Immature natural killer cell (primary cell): ENCODE measurements at regions not wholly inside any gene's neighbourhood (a gene's known extent, or its start where the extent isn't known, plus 50 kb on each side); places are given as distances from the start of the nearest gene placed in this dataset.

Experiments used
- DNase-seq, 3 donors: peaks; one replicate each; pipeline ENCODE4 v3.0.0; 2022; ENCODE audit warnings: mixed read lengths in 1 of 3
- H3K27ac Mint-ChIP-seq, 6 donors: one replicate each; pipeline ENCODE4 v1.8.0; 2020; ENCODE audit warnings: mixed read lengths in 6 of 6, mild to moderate bottlenecking in 5 of 6, inconsistent platforms in 4 of 6, moderate library complexity in 3 of 6
- H3K27me3 Mint-ChIP-seq, 3 donors: one replicate each; pipeline ENCODE4 v1.8.0; 2020 to 2021; ENCODE audit warnings: low read depth in 3 of 3, mild to moderate bottlenecking in 3 of 3, mixed read lengths in 3 of 3, moderate library complexity in 3 of 3, inconsistent platforms in 1 of 3
- H3K36me3 Mint-ChIP-seq, 3 donors: one replicate each; pipeline ENCODE4 v1.8.0; 2020; ENCODE audit warnings: mixed read lengths in 3 of 3, inconsistent platforms in 2 of 3, mild to moderate bottlenecking in 2 of 3
- H3K4me1 Mint-ChIP-seq, 2 donors: one replicate each; pipeline ENCODE4 v1.8.0; 2020; ENCODE audit warnings: inconsistent platforms in 2 of 2, mild to moderate bottlenecking in 2 of 2, mixed read lengths in 2 of 2, moderate library complexity in 1 of 2
- H3K4me3 Mint-ChIP-seq, 5 donors: one replicate each; pipeline ENCODE4 v1.8.0; 2020; ENCODE audit warnings: mild to moderate bottlenecking in 5 of 5, mixed read lengths in 5 of 5, inconsistent platforms in 3 of 5, moderate library complexity in 3 of 5
- H3K9me3 Mint-ChIP-seq, 6 donors: one replicate each; pipeline ENCODE4 v1.8.0; 2020; ENCODE audit warnings: mild to moderate bottlenecking in 6 of 6, mixed read lengths in 6 of 6, inconsistent platforms in 4 of 6, moderate library complexity in 3 of 6

GRCh38 chr5:159750226-159750625 is 166.1 kb upstream of the ADRA1B start:
- Mint-ChIP-seq H3K4me1 (no peaks in the 10 kb centered on the region), H3K27ac (no peak overlapping the region), H3K4me3 (no peak overlapping the region), H3K36me3 (no peaks in the 10 kb centered on the region), H3K27me3 (peaks cover 4 to 5% (median 4%) of the 10 kb centered on the region in 3 donors), H3K9me3 (peaks cover 0 to 4% (median under 1%) of the 10 kb centered on the region in 6 donors)
- no peak for DNase-seq

DNA sequence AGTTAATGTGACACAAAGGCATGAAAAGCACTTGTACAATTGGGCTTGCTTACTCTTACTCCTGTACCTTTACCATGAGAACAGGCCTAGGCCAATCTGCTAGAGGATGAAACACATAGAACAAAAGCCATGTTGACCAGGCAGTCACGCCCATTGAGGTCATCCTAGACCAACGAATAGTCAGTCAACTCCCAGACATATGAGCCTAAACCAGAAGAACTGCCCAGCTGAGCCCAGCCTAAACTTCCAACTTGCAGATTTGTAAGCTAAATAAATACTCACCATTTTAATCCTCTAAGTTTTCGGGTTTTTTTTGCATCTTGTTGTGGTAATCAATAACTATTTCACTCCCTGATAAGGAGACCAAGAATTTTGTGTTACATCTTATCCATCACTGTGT is 164.8 kb upstream of the ADRA1B start:
- no peaks in the 10 kb centered on the region for H3K36me3 Mint-ChIP-seq
- no peaks in the 10 kb centered on the region for H3K4me1 Mint-ChIP-seq
- DNase-seq: no peak
- H3K4me3 Mint-ChIP-seq: no peak overlapping the region
- H3K27ac Mint-ChIP-seq: no peak overlapping the region
- H3K27me3 Mint-ChIP-seq: peaks cover 2 to 5% (median 2%) of the 10 kb centered on the region in 3 donors
- peaks cover 0 to 4% (median under 1%) of the 10 kb centered on the region in 6 donors for H3K9me3 Mint-ChIP-seq

- Mint-ChIP-seq H3K4me1 (no peaks in the 10 kb centered on the region), H3K27ac (no peak overlapping the region), H3K36me3 (no peaks in the 10 kb centered on the region), H3K4me3 (no peak overlapping the region), H3K27me3 (peaks cover 2 to 5% (median 2%) of the 10 kb centered on the region in 3 donors), H3K9me3 (peaks cover 0 to 4% (median under 1%) of the 10 kb centered on the region in 6 donors)
- no peak for DNase-seq
Observed at GRCh38 chr5:159752622-159753275, 163.5 kb upstream of the ADRA1B start.

- Mint-ChIP-seq H3K27ac (no peak overlapping the region), H3K27me3 (peaks cover 0 to 6% (median 6%) of the 10 kb centered on the region in 3 donors), H3K9me3 (no peaks in the 10 kb centered on the region), H3K4me3 (no peak overlapping the region), H3K4me1 (no peaks in the 10 kb centered on the region), H3K36me3 (peaks cover 0 to 3% (median 0%) of the 10 kb centered on the region in 3 donors)
- no peak for DNase-seq
Observed at GRCh38 chr5:159758189-159758588, 158.1 kb upstream of the ADRA1B start.

GRCh38 chr5:159759791-159760290 is 156.4 kb upstream of the ADRA1B start:
- Mint-ChIP-seq H3K27me3 (peaks cover 0 to 4% (median 3%) of the 10 kb centered on the region in 3 donors), H3K4me1 (peaks cover 4 to 11% of the 10 kb centered on the region in 2 donors), H3K9me3 (no peaks in the 10 kb centered on the region), H3K4me3 (no peak overlapping the region), H3K36me3 (peaks cover 0 to 3% (median 0%) of the 10 kb centered on the region in 3 donors), H3K27ac (no peak overlapping the region)
- DNase-seq: no peak

- Mint-ChIP-seq H3K36me3 (peaks cover 0 to 3% (median 0%) of the 10 kb centered on the region in 3 donors), H3K27me3 (peaks cover 2 to 7% (median 6%) of the 10 kb centered on the region in 3 donors), H3K4me1 (peaks cover 4 to 11% of the 10 kb centered on the region in 2 donors), H3K9me3 (no peaks in the 10 kb centered on the region), H3K27ac (no peak overlapping the region), H3K4me3 (no peak overlapping the region)
- no peak for DNase-seq
Observed at GRCh38 chr5:159762921-159763320, 153.4 kb upstream of the ADRA1B start.

DNA sequence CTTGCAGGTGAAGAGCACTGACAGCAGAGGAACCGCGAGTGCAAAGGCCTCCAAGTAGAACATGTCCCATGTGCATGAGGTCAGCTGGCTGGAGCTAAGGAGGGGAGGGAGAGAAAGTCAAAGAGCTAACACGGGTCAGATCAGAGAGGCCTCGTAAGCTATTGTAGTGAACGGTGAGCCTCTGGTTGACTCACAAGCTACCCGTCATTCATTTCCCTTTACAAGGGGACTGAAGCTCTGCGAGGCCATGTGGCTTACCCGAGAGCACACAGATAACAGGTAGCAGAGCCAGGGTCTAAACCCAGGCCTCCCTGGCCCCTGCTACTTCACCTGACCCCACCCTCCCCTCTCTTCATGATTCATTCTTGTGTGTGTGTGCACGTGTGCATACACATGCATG is 152.7 kb upstream of the ADRA1B start:
- Mint-ChIP-seq H3K36me3 (peaks cover 0 to 3% (median 0%) of the 10 kb centered on the region in 3 donors), H3K27me3 (peaks cover 2 to 8% (median 6%) of the 10 kb centered on the region in 3 donors), H3K27ac (no peak overlapping the region), H3K4me1 (peaks cover 4 to 11% of the 10 kb centered on the region in 2 donors), H3K4me3 (no peak overlapping the region), H3K9me3 (no peaks in the 10 kb centered on the region)
- DNase-seq: no peak

- H3K27me3 Mint-ChIP-seq: peaks cover 2 to 8% (median 6%) of the 10 kb centered on the region in 3 donors
- no peak overlapping the region for H3K27ac Mint-ChIP-seq
- DNase-seq: no peak
- peaks cover 4 to 11% of the 10 kb centered on the region in 2 donors for H3K4me1 Mint-ChIP-seq
- H3K36me3 Mint-ChIP-seq: peaks cover 0 to 3% (median 0%) of the 10 kb centered on the region in 3 donors
- no peaks in the 10 kb centered on the region for H3K9me3 Mint-ChIP-seq
- no peak overlapping the region for H3K4me3 Mint-ChIP-seq
Observed at GRCh38 chr5:159764283-159765134, 151.8 kb upstream of the ADRA1B start.

- H3K27ac Mint-ChIP-seq: no peak overlapping the region
- no peak for DNase-seq
- H3K4me3 Mint-ChIP-seq: no peak overlapping the region
- no peaks in the 10 kb centered on the region for H3K9me3 Mint-ChIP-seq
- peaks cover 4 to 11% of the 10 kb centered on the region in 2 donors for H3K4me1 Mint-ChIP-seq
- peaks cover 2 to 8% (median 3%) of the 10 kb centered on the region in 3 donors for H3K27me3 Mint-ChIP-seq
- peaks cover 0 to 3% (median 0%) of the 10 kb centered on the region in 3 donors for H3K36me3 Mint-ChIP-seq
Observed at GRCh38 chr5:159765135-159765433, 151.2 kb upstream of the ADRA1B start.

- Mint-ChIP-seq H3K36me3 (peaks cover 0 to 3% (median 0%) of the 10 kb centered on the region in 3 donors), H3K27me3 (peaks cover 2 to 10% (median 3%) of the 10 kb centered on the region in 3 donors), H3K4me3 (no peak overlapping the region), H3K27ac (no peak overlapping the region), H3K9me3 (no peaks in the 10 kb centered on the region), H3K4me1 (peaks cover 4 to 11% of the 10 kb centered on the region in 2 donors)
- no peak for DNase-seq
Observed at GRCh38 chr5:159765760-159766517, 150.3 kb upstream of the ADRA1B start.

DNA sequence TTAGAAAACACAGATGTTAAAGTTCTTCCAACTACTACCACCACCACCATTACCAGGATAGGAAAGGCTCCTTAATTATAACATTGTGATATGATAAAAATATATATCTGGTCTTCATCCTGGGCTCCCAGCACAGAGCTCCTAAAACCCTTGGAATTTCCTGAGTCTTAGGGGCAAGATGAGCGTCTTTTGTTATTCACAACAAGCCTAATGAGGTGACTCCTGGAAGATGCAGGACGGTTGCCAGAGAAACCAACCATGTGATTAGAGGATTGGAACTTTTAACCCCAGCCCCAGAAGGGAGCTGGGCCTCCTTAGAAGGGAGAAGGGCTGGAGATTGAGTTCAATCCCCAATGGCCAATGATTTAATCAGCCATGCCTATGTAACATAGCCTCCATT is 148.0 kb upstream of the ADRA1B start:
- peaks cover 2 to 8% (median 7%) of the 10 kb centered on the region in 3 donors for H3K27me3 Mint-ChIP-seq
- H3K4me3 Mint-ChIP-seq: no peak overlapping the region
- no peaks in the 10 kb centered on the region for H3K9me3 Mint-ChIP-seq
- H3K36me3 Mint-ChIP-seq: no peaks in the 10 kb centered on the region
- DNase-seq: no peak
- no peak overlapping the region for H3K27ac Mint-ChIP-seq
- peaks cover 7 to 18% of the 10 kb centered on the region in 2 donors for H3K4me1 Mint-ChIP-seq

GRCh38 chr5:159772698-159773061 is 143.6 kb upstream of the ADRA1B start:
- H3K27ac Mint-ChIP-seq: peak overlapping the region in 5 of 6 donors; percentile 12 to 61 (median 42)
- peak overlapping the region; percentile 59 to 85 (median 72) for H3K4me3 Mint-ChIP-seq
- no peaks in the 10 kb centered on the region for H3K36me3 Mint-ChIP-seq

DNA sequence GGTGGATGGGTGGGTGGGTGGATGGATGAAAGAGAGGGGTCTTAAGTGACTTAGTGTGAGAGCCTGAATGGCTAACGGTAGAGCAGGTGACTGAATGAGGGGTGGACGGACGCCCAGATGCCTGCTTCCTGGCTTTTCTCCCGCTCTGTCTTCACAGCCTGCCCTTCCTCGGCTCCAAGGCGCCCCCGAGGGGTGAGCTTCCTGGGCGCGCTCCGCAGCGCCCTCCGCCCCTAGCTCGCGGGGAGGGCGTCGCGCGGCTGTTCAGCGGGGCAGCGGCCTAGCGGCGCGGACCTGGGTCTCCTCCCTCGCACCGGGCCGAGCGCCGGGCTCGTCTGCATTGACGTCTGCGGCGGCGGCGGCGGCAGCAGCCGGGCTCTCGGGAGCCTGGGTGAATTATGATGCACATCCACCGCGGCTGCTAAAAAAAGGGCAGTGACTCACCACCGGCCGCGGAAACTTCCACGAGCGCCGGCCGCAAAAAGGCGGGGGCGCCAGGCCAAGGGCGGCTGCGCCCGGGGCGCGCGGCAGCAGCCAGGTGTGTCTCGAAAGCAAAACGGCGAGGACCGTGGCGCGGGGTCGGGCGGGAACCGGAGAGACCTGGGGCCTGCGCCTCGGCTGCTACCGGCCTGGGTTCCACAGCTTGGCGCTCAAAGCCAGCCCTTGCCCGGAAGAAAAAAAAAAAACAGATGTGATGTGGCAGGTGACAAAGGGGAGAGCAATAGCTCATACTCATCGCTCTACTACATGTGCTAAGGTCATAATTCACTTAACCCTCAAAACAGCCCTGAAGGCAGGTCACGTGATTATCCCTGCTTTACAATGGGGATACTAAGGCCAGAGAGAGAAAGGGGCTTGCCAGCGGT is 143.0 kb upstream of the ADRA1B start:
- H3K36me3 Mint-ChIP-seq: no peaks in the 10 kb centered on the region
- H3K27ac Mint-ChIP-seq: peak overlapping the region in 5 of 6 donors; percentile 24 to 84 (median 61)
- H3K4me3 Mint-ChIP-seq: peak overlapping the region; percentile 64 to 85 (median 72)
- peaks cover 8 to 15% of the 10 kb centered on the region in 2 donors for H3K4me1 Mint-ChIP-seq
- peak; percentile 80 to 82 (median 81) for DNase-seq
- H3K9me3 Mint-ChIP-seq: peaks cover 0 to 2% (median 0%) of the 10 kb centered on the region in 6 donors
- peaks cover 7 to 10% (median 10%) of the 10 kb centered on the region in 3 donors for H3K27me3 Mint-ChIP-seq

More at GRCh38 chr5:159772698-159773061, 143.6 kb upstream of the ADRA1B start:
- Mint-ChIP-seq H3K27me3 (peaks cover 10% of the 10 kb centered on the region in 3 donors), H3K9me3 (peaks cover 0 to 2% (median 0%) of the 10 kb centered on the region in 6 donors), H3K4me1 (peaks cover 8 to 15% of the 10 kb centered on the region in 2 donors)
- DNase-seq: no peak
